Choroid plexus epithelial cell (primary cell): ENCODE measurements at regions not wholly inside any gene's neighbourhood (a gene's known extent, or its start where the extent isn't known, plus 50 kb on each side); places are given as distances from the start of the nearest gene placed in this dataset.

ENCODE experiments used
- DNase-seq: peaks from one replicate; pipeline ENCODE4 v3.0.0-alpha.2; 2010; ENCODE audit warnings: low read depth
- H3K4me3 ChIP-seq: 2 replicates; pipeline ENCODE4 v1.5.1; 2011; ENCODE audit warnings: low read depth, mild to moderate bottlenecking, control low read depth, low read length, moderate library complexity
- TF ChIP-seq, protein P1 (sequence below): conservative IDR thresholded peaks from 2 replicates; pipeline ENCODE4 v1.5.1; 2011; ENCODE audit warnings: low read depth, mild to moderate bottlenecking, control low read depth, inconsistent platforms, low read length, moderate library complexity

DNA sequence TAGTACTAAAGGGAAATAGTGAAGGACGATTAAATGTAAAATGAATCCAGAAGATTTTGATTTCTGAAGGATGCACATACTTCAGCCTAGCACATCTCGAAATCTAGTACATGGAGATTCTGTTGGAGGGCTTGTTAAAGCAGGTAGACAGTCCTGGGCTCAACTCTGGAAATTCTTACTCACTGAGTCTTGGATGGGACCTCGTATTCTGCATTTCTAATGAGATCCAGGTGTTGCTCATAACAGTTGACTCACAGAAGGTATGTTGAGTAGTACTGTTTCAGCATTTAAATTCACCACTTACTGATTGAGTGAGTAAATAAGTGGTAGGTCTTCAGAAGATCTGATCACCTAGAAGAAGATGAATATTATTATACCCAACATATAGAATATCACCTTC is 623.4 kb upstream of the SGO1 start:
- no peak overlapping the region for H3K4me3 ChIP-seq
- TF ChIP-seq, protein P1, sequence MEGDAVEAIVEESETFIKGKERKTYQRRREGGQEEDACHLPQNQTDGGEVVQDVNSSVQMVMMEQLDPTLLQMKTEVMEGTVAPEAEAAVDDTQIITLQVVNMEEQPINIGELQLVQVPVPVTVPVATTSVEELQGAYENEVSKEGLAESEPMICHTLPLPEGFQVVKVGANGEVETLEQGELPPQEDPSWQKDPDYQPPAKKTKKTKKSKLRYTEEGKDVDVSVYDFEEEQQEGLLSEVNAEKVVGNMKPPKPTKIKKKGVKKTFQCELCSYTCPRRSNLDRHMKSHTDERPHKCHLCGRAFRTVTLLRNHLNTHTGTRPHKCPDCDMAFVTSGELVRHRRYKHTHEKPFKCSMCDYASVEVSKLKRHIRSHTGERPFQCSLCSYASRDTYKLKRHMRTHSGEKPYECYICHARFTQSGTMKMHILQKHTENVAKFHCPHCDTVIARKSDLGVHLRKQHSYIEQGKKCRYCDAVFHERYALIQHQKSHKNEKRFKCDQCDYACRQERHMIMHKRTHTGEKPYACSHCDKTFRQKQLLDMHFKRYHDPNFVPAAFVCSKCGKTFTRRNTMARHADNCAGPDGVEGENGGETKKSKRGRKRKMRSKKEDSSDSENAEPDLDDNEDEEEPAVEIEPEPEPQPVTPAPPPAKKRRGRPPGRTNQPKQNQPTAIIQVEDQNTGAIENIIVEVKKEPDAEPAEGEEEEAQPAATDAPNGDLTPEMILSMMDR = no peak
- no peak for DNase-seq

DNA sequence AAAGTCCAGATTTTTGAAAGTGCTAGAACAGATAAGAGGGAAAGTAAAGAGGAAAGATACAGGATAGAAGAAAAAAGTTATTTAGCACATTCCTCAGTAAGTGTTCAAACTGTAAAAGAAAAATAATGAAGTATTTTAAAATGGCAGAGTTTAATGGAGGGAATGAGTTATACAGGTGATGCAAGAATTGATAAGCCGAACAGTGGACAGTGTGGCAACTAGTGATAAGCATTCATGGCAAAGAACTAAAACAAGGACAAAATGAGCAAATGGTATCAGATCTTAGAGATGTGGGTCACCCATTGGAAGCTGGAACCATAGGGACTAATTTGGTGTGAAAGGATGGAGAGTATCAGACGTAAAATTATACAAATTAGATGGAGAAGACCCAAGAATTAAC is 622.9 kb upstream of the SGO1 start:
- DNase-seq = no peak
- TF ChIP-seq, protein P1 = no peak
- H3K4me3 ChIP-seq = no peak overlapping the region

DNA sequence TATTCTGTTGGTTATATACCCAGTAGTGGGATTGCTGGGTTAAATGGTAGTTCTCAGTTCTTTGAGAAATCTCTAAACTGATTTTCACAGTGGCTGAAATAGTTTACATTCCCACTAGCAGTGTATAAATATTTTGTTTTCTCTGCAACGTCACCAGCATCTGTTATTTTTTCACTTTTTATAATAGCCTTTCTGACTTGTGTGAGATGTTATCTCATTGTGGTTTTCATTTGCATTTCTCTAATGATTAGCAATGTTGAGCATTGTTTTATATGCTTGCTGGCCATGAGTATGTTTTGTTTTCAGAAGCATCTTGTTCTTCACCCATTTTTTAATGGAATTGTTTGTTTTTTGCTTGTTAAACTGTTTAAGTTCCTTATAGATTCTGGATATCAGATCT is 612.7 kb upstream of the SGO1 start:
- no peak for DNase-seq
- TF ChIP-seq, protein P1 = no peak
- H3K4me3 ChIP-seq = no peak overlapping the region

DNA sequence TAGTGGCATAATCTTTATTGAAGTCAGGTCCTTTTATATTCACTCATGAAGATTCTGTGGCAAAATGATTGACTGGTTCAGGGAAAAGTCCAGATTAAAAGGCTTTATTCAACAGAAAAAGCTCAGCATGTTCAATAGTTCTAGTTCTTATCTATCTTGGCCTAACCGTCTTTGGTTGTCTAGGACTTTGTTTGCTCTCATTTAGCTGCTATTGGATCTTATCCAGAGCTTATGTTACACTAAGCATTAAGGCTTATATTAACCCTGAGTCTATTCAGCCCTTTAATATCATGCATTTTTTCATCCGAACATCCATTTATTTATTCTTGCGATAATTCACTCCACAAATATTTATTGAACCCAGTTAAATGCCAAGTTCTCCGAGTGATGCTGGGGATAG is 601.0 kb upstream of the SGO1 start:
- no peak overlapping the region for H3K4me3 ChIP-seq
- TF ChIP-seq, protein P1 = no peak
- no peak for DNase-seq

DNA sequence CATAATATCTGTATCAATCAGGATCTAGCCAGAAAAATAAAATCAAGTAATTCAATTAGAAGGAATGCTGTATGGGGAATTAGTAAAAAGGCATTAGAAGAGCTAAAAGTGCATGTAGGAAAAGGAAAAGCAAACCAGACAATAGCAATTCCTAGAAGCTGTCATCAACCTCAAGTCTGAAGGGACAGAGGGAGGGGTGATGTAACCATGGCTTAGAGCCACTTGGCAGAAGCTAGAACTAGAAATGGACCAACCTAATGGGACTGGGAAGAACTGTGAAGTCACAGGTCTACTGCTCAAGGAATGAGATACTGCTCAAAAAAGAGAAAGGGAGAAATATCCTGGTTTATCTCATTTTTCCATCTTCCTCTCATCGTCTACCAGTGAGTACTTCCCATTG is 590.7 kb upstream of the SGO1 start:
- H3K4me3 ChIP-seq = no peak overlapping the region
- DNase-seq = no peak
- TF ChIP-seq, protein P1 = no peak

DNA sequence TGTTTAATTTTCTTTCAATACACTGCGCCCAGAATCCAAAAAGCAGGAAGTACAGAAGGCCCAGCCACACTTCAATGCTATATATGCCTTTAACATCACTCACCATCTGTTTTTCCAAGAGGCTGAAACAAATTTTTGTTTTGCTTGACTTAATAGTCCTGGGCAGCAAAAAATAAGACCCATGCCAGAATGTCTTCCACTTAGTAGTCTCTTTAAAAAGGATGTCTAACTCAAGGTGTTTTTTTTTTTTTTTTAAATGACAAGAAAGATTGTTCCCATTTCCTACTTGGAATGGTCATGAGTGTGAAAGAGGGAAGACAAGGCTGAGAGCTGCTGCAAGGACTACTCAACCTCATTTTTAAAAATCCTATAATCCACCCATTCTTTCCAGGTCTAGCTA is 590.3 kb upstream of the SGO1 start:
- TF ChIP-seq, protein P1 = no peak
- DNase-seq = no peak
- H3K4me3 ChIP-seq = no peak overlapping the region

DNA sequence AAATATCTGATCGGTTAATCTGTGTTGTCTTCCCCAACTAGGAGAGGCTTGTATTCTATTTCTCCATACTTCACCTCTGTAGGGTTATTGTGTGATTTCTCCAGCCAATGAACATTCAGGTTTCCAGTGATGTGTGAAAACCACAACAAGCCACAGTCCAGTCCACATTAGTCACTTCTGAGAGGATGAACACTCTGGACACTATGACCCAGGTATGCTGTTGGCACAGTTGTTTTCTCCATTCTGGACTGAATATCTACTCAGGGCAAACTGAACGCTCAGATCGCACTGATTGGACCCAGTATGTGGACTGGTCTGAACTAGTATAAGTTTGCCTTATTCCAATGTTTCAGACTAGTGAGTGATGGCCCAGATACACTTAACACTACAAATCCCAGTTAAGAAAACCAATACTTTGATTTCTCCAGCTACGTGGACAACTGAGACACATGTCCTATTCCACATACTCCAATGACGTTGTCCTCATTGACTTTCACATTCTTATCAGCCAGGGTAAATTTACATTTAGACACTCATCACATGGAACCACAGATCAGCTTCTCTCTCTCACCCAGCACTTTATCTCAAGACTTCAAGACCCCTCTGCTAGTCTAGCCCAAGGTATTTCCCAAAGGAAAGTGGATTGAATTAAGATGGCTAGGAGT is 587.4 kb upstream of the SGO1 start:
- no peak for DNase-seq
- TF ChIP-seq, protein P1 = no peak
- no peak overlapping the region for H3K4me3 ChIP-seq
